NCI-H460 (cell line): ENCODE measurements at regions not wholly inside any gene's neighbourhood (a gene's known extent, or its start where the extent isn't known, plus 50 kb on each side); places are given as distances from the start of the nearest gene placed in this dataset.
"Not testable (repeated sequence)": the region's sequence is repeated elsewhere in the genome, so short reads cannot be mapped to it uniquely, and the experiment has no call there.

Experiments
- DNase-seq: peaks from one replicate; pipeline ENCODE4 v3.0.0-alpha.2; 2016; ENCODE audit warnings: low read depth; ENCODE audit errors: extremely low read depth

GRCh38 chr2:65626831-65627230 is 194.4 kb upstream of the SPRED2 start:
- DNase-seq: no peak

- DNase-seq: no peak
Observed at GRCh38 chr2:65625982-65626381, 193.6 kb upstream of the SPRED2 start.

DNA sequence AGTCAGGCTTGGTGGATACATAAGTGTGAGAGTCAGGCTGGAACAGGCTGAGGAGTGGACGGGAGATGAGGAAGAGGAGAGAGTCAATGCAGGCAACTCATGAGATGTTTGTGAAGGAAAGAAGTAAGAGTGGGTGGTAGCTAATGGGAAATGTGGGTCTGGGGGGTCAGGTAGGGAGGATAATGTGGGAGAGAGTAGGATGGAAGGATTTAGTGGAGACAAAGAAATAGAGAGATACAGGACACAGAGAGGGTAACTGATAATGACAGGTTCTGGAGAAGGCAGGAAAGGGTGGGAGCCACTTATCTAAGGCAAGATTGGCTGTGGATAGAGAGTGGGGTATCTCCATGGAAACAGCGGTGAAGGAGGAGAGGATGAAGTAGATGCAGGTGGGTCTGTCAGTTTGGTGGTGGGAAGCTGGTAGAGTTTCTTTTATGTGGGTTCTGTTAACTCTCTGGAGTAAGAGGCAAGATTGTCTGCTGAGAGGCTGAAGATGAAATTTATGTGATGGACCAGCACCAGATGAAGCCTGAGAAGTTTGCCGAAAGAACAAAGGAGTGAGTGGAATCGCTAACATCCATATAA is 190.6 kb upstream of the SPRED2 start:
- no peak for DNase-seq

DNA sequence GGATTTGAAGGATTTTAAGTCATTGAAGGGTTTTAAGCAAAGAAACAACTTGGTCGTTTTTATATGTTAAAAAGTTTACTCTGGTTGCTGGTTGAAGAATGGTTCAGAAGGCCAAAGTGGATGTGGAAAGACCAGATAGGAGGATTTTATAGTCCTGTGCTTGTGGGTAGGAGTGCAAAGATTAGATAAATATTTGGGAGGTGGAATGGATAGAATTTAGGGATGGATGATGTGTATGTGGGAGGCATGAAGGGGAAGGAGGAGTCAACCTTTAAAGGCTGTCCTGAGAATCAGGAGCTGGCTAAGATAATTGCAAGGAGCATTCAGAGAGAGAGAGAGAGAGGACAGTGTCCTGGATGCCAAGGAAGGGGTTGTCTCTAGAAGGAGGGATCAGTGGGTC is 190.1 kb upstream of the SPRED2 start:
- no peak for DNase-seq

DNA sequence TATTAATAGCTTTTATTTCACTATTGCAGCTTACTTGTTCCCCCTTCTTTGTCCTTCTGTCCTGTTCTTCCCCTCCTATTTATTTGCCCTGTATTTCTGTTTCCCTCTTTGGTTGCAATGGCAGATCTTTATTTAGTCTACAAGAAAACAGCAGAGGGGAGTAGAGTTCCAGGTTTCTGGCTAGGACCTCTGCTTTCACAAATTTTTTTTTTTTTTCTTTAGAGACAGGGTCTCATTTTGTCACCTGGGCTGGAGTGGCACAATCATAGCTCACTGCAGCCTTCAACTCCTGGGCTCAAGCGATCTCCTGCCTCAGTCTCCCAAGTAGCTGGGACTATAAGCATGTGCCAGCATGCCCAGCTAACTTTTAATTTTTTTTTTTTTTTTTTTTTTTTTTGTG is 188.1 kb upstream of the SPRED2 start:
- no peak for DNase-seq

DNA sequence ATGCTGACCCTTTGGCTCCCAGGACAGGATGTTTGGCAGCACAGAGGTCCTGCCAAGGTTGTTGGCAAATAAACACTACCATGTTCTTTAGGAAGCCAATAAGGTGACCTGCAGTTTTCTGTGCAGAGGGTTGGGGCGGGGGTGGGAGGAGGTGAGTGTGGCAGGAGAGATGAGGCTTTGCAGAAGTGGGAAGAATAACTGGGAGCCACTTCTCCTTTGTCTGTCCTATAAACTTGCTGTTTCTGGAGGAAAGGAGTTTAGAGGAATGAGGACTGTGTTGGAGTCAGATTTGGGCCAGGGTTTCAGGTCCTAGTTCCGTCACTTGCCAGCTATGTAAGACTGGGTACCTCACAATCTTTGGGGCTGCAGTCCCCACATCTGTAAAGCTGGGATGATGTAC is 187.6 kb upstream of the SPRED2 start:
- no peak for DNase-seq

DNA sequence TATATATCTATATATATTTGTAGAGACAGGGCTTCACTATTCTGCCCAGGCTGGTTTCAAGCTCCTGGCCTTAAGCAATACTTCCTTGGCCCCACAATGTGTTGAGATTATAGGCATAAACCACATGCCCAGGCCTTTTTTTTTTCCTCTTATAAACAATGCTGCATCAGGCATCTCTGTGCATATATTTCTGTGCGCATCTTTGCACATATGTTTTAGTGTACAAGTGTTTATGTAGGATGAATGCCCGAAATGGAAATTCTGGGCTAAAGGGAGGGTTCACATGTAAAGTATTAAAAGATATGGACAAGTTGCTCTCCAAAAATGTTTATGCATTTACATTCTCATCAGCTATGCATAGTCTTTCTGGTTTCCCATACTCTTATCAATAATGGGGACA is 183.2 kb upstream of the SPRED2 start:
- no peak for DNase-seq

DNA sequence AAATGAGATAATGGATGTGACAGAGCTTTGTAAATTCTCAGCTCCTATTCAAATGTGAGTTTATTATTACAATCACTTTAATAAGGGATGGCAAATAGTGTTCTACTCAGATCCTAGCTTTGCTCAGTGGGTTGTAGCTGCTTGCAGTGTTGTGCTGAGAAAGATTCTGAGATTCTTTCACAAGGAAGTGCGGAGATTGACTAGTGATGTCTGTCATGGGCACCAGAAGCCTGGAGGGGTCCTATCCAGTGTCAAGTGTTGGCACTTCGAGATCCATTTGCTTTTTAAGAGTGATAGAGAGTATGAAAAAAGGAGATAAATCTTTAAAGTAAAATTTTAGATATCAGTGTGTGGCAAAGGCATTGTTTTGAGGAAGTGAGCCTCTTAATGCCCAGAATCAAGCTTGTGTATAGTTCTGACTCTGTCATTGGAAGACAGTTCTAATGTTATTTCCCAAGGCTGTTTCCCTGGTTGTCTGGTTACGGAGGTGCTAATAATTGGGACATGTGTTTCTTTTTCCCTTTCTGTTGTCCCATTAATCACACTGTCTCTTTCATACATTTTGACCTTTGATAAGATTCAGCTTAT is 181.7 kb upstream of the SPRED2 start:
- DNase-seq: no peak

DNA sequence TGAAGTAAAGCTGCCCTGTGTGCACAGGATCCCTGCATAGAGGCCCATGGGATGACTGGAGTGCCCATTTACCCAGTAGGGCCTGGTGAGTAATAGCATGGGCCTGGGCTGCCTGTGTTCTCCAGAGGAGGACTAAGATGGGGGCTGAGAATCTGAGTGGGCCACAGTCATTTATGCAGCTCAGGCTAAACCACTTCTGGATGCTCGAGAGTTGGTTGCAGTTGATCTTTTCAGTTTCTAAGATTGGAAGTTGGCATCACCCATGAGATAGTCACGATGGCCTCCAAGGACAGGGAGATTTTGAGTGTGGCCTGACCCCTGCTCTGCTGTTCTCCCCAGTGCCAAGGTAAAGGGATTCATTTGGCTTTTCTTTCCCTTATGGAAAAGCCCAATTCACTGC is 179.1 kb upstream of the SPRED2 start:
- no peak for DNase-seq

DNA sequence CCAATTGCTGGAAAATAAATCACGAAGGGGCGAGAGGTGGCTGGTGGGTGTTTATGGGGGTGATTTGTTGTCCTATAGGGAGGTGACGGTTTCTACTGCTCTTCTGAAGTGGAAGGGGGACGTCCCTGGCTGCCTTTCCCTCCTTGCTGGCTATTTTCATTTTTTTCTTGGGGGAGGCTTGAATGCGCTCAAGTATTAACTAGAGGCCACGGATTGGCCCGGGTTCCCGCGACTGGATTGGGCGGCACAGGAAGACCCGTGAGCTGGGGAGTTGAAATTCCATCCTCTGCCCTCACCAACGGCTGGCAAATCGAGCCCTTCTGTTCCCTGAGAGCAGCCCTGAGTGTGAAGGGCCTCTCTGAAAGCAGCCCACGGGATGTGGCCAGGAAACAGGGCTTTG is 176.5 kb upstream of the SPRED2 start:
- DNase-seq: no peak

DNA sequence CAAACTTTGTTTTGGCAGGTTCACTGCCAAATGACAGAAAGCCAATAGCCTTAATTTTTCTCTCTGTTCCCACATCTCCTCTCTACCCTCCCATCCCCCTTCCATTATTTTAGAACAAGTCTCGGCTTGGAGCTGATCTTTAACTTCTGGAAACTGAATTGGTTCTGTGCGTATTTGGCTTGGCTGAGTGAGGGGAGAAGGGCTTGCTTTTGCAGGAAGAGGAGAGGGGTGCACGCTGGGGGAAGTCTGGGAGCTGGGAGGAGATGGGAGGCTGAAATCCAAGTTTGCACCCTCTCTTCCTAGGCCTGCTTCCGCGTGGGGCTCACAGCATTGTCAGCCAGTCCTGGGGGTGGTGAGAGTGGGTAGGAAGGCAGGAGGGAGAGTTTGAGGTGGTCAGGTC is 176.1 kb upstream of the SPRED2 start:
- no peak for DNase-seq

GRCh38 chr2:65607662-65608305 is 175.4 kb upstream of the SPRED2 start:
- no peak for DNase-seq

GRCh38 chr2:65605743-65606058 is 173.3 kb upstream of the SPRED2 start:
- DNase-seq: no peak

GRCh38 chr2:65605058-65605742 is 172.8 kb upstream of the SPRED2 start:
- DNase-seq: no peak

GRCh38 chr2:65604246-65604645 is 171.8 kb upstream of the SPRED2 start:
- DNase-seq: no peak

DNA sequence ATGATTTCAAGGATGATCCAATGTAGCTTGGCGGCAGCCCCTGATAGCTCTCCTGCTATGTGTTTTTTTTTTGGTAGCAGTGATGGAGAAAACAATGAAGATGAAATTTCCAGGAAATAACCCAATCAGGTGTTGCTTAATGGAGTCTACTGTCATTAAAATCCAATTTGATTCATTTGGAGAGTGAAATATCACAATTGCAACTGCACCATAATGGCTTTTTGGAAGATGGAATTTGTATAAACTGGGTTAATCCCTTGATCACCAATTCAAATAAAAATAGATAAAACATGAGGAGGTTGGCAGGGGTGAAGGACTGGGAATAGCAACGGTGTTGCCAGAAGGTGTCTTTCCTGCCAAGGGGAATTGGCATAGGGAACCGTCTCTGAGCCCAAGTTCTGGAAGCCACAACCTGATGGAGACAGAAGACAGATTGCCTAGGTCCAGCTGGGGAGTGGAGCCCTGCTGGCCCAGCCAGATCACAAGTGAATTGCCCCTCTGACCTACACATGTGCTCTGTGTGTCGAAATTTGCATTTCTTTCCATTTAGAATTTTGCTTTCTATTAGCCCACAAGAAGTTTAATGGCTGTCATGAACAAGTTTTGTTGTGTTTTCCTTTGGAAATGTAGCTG is 170.3 kb upstream of the SPRED2 start:
- no peak for DNase-seq

- not testable (repeated sequence) for DNase-seq
Observed at GRCh38 chr2:65600871-65601270, 168.5 kb upstream of the SPRED2 start.

- DNase-seq: not testable (repeated sequence)
Observed at GRCh38 chr2:65600351-65600750, 168.0 kb upstream of the SPRED2 start.

DNA sequence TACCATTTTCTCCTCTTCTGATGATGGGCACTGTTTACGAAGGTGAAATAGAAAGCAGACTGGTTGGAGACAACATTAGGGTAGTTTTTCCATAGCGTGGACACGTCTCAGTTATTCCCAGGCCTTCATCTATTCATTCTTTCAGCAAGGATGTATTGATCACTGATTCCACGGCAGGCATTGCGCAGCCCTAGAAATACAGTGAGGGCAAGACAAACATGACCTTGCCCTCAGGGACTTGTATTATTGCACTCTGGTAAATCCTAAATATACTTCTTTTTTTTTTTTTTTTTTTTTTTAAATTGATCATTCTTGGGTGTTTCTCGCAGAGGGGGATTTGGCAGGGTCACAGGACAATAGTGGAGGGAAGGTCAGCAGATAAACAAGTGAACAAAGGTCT is 167.3 kb upstream of the SPRED2 start:
- DNase-seq: no peak

GRCh38 chr2:65598996-65599395 is 166.6 kb upstream of the SPRED2 start:
- DNase-seq: no peak

- no peak for DNase-seq
Observed at GRCh38 chr2:65598264-65598663, 165.9 kb upstream of the SPRED2 start.

DNA sequence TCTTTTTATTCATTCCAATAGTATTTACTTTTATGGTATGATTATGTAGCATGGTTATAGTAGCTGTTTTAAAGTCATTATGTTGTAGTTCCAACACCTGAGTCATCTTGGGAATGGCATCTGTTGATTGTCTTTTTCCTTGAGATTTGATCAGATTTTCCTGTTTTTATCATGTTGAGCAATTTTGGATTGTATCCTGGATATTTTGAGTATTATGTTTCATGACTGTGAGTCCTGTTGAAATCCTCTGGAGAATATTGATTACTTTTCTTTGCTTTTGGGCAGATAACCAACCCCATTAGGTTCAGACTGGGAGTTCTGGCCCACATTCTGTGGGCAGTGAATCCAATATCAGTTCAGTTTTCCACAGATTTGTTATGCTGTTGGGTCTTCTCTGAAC is 163.2 kb upstream of the SPRED2 start:
- no peak for DNase-seq
